HEK293 (cell line): ENCODE measurements at regions not wholly inside any gene's neighbourhood (a gene's known extent, or its start where the extent isn't known, plus 50 kb on each side); places are given as distances from the start of the nearest gene placed in this dataset.

Experiments
- GLIS1 ChIP-seq: fragments of 450-650 bp; formaldehyde crosslinking; IDR thresholded peaks from 2 replicates; pipeline ENCODE4 v1.5.1; 2016; ENCODE audit warnings: missing biosample characterization, missing genetic modification characterization
- GLIS2 ChIP-seq: fragments of 450-650 bp; formaldehyde crosslinking; IDR thresholded peaks from 2 replicates; pipeline ENCODE4 v1.5.1; 2016; ENCODE audit warnings: missing biosample characterization, missing genetic modification characterization
- KLF9 ChIP-seq: fragments of 450-650 bp; formaldehyde crosslinking; IDR thresholded peaks from 2 replicates; pipeline ENCODE4 v1.5.1; 2016; ENCODE audit warnings: missing biosample characterization, missing genetic modification characterization, low read depth
- MEIS1 ChIP-seq: sonication (generic); formaldehyde crosslinking; IDR thresholded peaks from 2 replicates; pipeline ENCODE4 v1.8.1; 2022; ENCODE audit warnings: missing genetic modification reagents, mild to moderate bottlenecking, borderline replicate concordance
- OVOL3 ChIP-seq: fragments of 450-650 bp; formaldehyde crosslinking; IDR thresholded peaks from 2 replicates; pipeline ENCODE4 v1.5.1; 2016; ENCODE audit warnings: missing biosample characterization, missing genetic modification characterization
- PRDM4 ChIP-seq: fragments of 450-650 bp; formaldehyde crosslinking; IDR thresholded peaks from 2 replicates; pipeline ENCODE4 v1.5.1; 2017; ENCODE audit warnings: missing biosample characterization, missing genetic modification characterization
- REST ChIP-seq: fragments of 450-650 bp; formaldehyde crosslinking; IDR thresholded peaks from 2 replicates; pipeline ENCODE4 v1.5.1; 2016; ENCODE audit warnings: missing biosample characterization, missing genetic modification characterization
- SCRT1 ChIP-seq: fragments of 450-650 bp; formaldehyde crosslinking; IDR thresholded peaks from 2 replicates; pipeline ENCODE4 v1.5.1; 2016; ENCODE audit warnings: missing biosample characterization, missing genetic modification characterization, borderline replicate concordance
- SP3 ChIP-seq: fragments of 450-650 bp; formaldehyde crosslinking; IDR thresholded peaks from 2 replicates; pipeline ENCODE4 v1.5.1; 2016; ENCODE audit warnings: missing biosample characterization, missing genetic modification characterization
- ZEB2 ChIP-seq: fragments of 450-650 bp; formaldehyde crosslinking; IDR thresholded peaks from 2 replicates; pipeline ENCODE4 v1.5.1; 2016; ENCODE audit warnings: missing biosample characterization, missing genetic modification characterization
- ZFP3 ChIP-seq: fragments of 450-650 bp; formaldehyde crosslinking; IDR thresholded peaks from 2 replicates; pipeline ENCODE4 v1.5.1; 2016; ENCODE audit warnings: low read depth, missing biosample characterization, missing genetic modification characterization
- ZNF169 ChIP-seq: fragments of 450-650 bp; formaldehyde crosslinking; IDR thresholded peaks from 2 replicates; pipeline ENCODE4 v1.5.1; 2016; ENCODE audit warnings: missing biosample characterization, missing genetic modification characterization
- ZNF23 ChIP-seq: fragments of 450-650 bp; formaldehyde crosslinking; IDR thresholded peaks from 2 replicates; pipeline ENCODE4 v1.5.1; 2016; ENCODE audit warnings: missing biosample characterization, missing genetic modification characterization, borderline replicate concordance
- ZNF394 ChIP-seq: fragments of 450-650 bp; formaldehyde crosslinking; IDR thresholded peaks from 2 replicates; pipeline ENCODE4 v1.5.1; 2016; ENCODE audit warnings: missing biosample characterization, missing genetic modification characterization, mild to moderate bottlenecking, moderate library complexity, borderline replicate concordance
- ZNF398 ChIP-seq: fragments of 450-650 bp; formaldehyde crosslinking; IDR thresholded peaks from 2 replicates; pipeline ENCODE4 v1.5.1; 2017; ENCODE audit warnings: missing biosample characterization, missing genetic modification characterization
- ZNF449 ChIP-seq: fragments of 450-650 bp; formaldehyde crosslinking; IDR thresholded peaks from 2 replicates; pipeline ENCODE4 v1.5.1; 2017; ENCODE audit warnings: missing biosample characterization, mild to moderate bottlenecking, missing genetic modification characterization, moderate library complexity
- ZNF521 ChIP-seq: fragments of 450-650 bp; formaldehyde crosslinking; IDR thresholded peaks from 2 replicates; pipeline ENCODE4 v1.5.1; 2017; ENCODE audit warnings: missing biosample characterization, mild to moderate bottlenecking, missing genetic modification characterization
- ZNF548 ChIP-seq: fragments of 450-650 bp; formaldehyde crosslinking; IDR thresholded peaks from 2 replicates; pipeline ENCODE4 v1.5.1; 2016; ENCODE audit warnings: missing biosample characterization, missing genetic modification characterization
- ZNF658 ChIP-seq: fragments of 450-650 bp; formaldehyde crosslinking; IDR thresholded peaks from 2 replicates; pipeline ENCODE4; 2016; ENCODE audit warnings: missing biosample characterization, missing genetic modification characterization
- ZNF76 ChIP-seq: fragments of 450-650 bp; formaldehyde crosslinking; IDR thresholded peaks from 2 replicates; pipeline ENCODE4; 2016; ENCODE audit warnings: low read depth, missing biosample characterization, missing genetic modification characterization, borderline replicate concordance
- ZNF768 ChIP-seq: fragments of 450-650 bp; formaldehyde crosslinking; IDR thresholded peaks from 2 replicates; pipeline ENCODE4 v1.5.1; 2018; ENCODE audit warnings: missing biosample characterization, mild to moderate bottlenecking, missing genetic modification characterization
- ZNF843 ChIP-seq: fragments of 450-650 bp; formaldehyde crosslinking; IDR thresholded peaks from 2 replicates; pipeline ENCODE4 v1.5.1; 2016; ENCODE audit warnings: missing biosample characterization, missing genetic modification characterization
- TF ChIP-seq, protein P1 (sequence below): fragments of 450-650 bp; formaldehyde crosslinking; IDR thresholded peaks from 2 replicates; pipeline ENCODE4 v1.5.1; 2016; ENCODE audit warnings: missing biosample characterization, missing genetic modification characterization, low read depth
- TF ChIP-seq, protein P2 (sequence below): fragments of 450-650 bp; formaldehyde crosslinking; IDR thresholded peaks from 2 replicates; pipeline ENCODE4 v1.5.1; 2016; ENCODE audit warnings: missing biosample characterization, missing genetic modification characterization
- TF ChIP-seq, protein P3 (sequence below): fragments of 450-650 bp; formaldehyde crosslinking; IDR thresholded peaks from 2 replicates; pipeline ENCODE4 v1.5.1; 2016; ENCODE audit warnings: missing biosample characterization, missing genetic modification characterization

DNA sequence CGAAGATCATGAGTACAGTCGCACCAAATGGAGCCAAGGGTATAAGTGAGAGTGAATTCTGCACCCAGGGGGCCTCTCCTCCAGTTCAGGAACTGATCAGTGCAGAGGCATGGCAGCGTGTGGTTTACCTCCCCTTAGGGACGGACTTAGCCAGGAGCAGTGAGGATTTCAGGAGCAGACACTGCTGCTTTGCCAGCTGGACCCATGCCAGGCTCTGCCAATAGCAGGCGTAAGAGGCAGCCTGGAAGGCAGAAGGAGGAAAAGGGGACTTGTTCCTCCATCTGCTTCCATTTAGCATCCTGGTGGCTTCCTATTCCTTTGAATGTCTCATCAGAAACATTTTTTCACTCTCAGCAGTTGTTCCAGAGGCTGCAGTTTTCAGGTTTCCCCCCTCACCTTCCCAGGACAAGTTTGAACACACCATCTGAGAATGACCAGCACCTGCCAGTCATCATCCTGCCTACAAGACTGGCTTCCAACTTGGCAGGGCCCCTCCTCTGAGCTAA is 137.0 kb upstream of the LMNTD1 start (continued):
- TF ChIP-seq PRDM4 (tag by site-specific recombination) (peak; percentile 90), ZNF394 (no peak), SP3 (tag by site-specific recombination) (0 out of 2 replicates have a peak, but pooled peaks have one; percentile 8), ZNF548 (tag by site-specific recombination) (no peak), ZNF658 (no peak), KLF9 (tag by site-specific recombination) (no peak), ZNF23 (tag by site-specific recombination) (no peak), MEIS1 (CRISPR knock-in tag) (no peak), ZNF843 (no peak), ZNF169 (tag by site-specific recombination) (no peak), GLIS1 (peak; percentile 91), ZFP3 (no peak), SCRT1 (tag by site-specific recombination) (no peak), ZNF76 (tag by site-specific recombination) (no peak), OVOL3 (tag by site-specific recombination) (no peak), REST (no peak), ZNF449 (tag by site-specific recombination) (no peak), ZNF398 (peak; percentile 41; the same call in 1 of the 2 replicates), ZNF768 (tag by site-specific recombination) (no peak), ZNF521 (tag by site-specific recombination) (no peak), GLIS2 (no peak; the same call in 1 of the 2 replicates), ZEB2 (tag by site-specific recombination) (no peak)
- TF ChIP-seq, protein P1, sequence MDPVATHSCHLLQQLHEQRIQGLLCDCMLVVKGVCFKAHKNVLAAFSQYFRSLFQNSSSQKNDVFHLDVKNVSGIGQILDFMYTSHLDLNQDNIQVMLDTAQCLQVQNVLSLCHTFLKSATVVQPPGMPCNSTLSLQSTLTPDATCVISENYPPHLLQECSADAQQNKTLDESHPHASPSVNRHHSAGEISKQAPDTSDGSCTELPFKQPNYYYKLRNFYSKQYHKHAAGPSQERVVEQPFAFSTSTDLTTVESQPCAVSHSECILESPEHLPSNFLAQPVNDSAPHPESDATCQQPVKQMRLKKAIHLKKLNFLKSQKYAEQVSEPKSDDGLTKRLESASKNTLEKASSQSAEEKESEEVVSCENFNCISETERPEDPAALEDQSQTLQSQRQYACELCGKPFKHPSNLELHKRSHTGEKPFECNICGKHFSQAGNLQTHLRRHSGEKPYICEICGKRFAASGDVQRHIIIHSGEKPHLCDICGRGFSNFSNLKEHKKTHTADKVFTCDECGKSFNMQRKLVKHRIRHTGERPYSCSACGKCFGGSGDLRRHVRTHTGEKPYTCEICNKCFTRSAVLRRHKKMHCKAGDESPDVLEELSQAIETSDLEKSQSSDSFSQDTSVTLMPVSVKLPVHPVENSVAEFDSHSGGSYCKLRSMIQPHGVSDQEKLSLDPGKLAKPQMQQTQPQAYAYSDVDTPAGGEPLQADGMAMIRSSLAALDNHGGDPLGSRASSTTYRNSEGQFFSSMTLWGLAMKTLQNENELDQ (tag by site-specific recombination), result no peak
- TF ChIP-seq, protein P2, sequence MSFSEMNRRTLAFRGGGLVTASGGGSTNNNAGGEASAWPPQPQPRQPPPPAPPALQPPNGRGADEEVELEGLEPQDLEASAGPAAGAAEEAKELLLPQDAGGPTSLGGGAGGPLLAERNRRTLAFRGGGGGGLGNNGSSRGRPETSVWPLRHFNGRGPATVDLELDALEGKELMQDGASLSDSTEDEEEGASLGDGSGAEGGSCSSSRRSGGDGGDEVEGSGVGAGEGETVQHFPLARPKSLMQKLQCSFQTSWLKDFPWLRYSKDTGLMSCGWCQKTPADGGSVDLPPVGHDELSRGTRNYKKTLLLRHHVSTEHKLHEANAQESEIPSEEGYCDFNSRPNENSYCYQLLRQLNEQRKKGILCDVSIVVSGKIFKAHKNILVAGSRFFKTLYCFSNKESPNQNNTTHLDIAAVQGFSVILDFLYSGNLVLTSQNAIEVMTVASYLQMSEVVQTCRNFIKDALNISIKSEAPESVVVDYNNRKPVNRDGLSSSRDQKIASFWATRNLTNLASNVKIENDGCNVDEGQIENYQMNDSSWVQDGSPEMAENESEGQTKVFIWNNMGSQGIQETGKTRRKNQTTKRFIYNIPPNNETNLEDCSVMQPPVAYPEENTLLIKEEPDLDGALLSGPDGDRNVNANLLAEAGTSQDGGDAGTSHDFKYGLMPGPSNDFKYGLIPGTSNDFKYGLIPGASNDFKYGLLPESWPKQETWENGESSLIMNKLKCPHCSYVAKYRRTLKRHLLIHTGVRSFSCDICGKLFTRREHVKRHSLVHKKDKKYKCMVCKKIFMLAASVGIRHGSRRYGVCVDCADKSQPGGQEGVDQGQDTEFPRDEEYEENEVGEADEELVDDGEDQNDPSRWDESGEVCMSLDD, result no peak
- TF ChIP-seq, protein P3, sequence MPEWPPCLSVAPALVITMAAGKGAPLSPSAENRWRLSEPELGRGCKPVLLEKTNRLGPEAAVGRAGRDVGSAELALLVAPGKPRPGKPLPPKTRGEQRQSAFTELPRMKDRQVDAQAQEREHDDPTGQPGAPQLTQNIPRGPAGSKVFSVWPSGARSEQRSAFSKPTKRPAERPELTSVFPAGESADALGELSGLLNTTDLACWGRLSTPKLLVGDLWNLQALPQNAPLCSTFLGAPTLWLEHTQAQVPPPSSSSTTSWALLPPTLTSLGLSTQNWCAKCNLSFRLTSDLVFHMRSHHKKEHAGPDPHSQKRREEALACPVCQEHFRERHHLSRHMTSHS (tag by site-specific recombination), result no peak
